ENCODE measurements at regions not wholly inside any gene's neighbourhood (a gene's known extent, or its start where the extent isn't known, plus 50 kb on each side); places are given as distances from the start of the nearest gene placed in this dataset.

DNA sequence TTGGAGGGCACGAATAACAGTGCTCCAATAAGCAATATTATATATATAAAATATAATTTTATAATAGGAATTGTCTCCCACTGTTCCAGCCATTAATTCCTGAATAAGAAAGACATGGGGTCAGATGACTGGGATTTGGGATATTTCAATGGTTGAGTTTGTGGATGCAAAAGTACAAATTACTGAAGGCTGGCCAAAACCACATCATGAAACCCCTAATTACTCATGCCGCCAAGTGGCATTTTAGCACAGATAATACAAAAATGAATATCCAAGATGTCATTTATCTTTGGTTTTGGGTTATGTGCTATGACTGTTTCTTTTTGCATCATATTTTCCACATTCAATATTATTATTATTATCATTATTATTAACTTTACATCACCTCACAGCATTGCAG, 261.4 kb upstream of the TBX3 start:
- intact Hi-C loops (cut with micrococcal nuclease) = no loop called here

DNA sequence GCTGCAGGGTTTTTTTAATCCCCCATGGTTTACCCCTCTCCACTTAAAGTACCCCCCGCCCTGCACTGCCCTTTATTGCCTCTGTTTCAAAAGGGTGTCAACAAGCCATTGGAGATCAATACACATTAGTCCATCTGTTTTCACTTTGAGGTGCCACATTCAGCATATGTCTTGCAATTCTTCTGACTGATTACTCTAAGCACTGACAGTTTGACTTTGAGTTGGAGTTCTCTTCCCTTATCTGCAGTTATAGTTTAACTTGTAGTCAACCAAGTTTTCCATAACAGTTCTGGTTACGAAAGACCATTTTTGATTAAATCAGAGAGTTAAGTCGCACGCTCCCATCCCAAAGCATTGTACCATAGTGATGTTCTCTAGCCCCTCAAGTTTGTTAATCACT, 260.8 kb upstream of the TBX3 start:
- no peaks in the 10 kb centered on the region for H3K27me3 ChIP-seq (ENCODE audit: low read length)
- no peak for ATAC-seq
- no peaks in the 10 kb centered on the region for H3K36me3 ChIP-seq (ENCODE audit: low read depth, low read length)
- no peaks in the 10 kb centered on the region for H3K79me2 ChIP-seq (ENCODE audit: low read length)
- BruUV-seq (replicated peaks) = no TSS peak
- no peaks in the 10 kb centered on the region for H3F3A ChIP-seq (ENCODE audit: low read length, unreplicated experiment)
- ChIA-PET CTCF (no interaction called here), POLR2A (ENCODE audit: unreplicated experiment) (no interaction called here)
- no peaks in the 10 kb centered on the region for H3K9me2 ChIP-seq (replicated peaks; ENCODE audit: low read length)
- H3K4me3 ChIP-seq (ENCODE audit: low read length) = no peak overlapping the region
- no peak for DNase-seq
- intact Hi-C loops (cut with micrococcal nuclease) = no loop called here
- no peak overlapping the region for H3K4me2 ChIP-seq (ENCODE audit: low read length)
- no peaks in the 10 kb centered on the region for H4K20me1 ChIP-seq (ENCODE audit: low read length)
- H2AFZ ChIP-seq (ENCODE audit: low read length) = no peak overlapping the region
- no peak overlapping the region for H3K27ac ChIP-seq (ENCODE audit: low read length)
- no peak overlapping the region for H3K9ac ChIP-seq (ENCODE audit: low read length)
- no peaks in the 10 kb centered on the region for H3K4me1 ChIP-seq (ENCODE audit: insufficient read depth, low read length)
- no peaks in the 10 kb centered on the region for H3K9me3 ChIP-seq (ENCODE audit: low read length)
- TF ChIP-seq EZH2 (IDR thresholded peaks at IDR 0.05; ENCODE audit: low read length, unreplicated experiment) (no peak), EZH2phosphoT487 (IDR thresholded peaks at IDR 0.05; ENCODE audit: borderline replicate concordance, low read length) (no peak)
- TF ChIP-seq, protein P1, sequence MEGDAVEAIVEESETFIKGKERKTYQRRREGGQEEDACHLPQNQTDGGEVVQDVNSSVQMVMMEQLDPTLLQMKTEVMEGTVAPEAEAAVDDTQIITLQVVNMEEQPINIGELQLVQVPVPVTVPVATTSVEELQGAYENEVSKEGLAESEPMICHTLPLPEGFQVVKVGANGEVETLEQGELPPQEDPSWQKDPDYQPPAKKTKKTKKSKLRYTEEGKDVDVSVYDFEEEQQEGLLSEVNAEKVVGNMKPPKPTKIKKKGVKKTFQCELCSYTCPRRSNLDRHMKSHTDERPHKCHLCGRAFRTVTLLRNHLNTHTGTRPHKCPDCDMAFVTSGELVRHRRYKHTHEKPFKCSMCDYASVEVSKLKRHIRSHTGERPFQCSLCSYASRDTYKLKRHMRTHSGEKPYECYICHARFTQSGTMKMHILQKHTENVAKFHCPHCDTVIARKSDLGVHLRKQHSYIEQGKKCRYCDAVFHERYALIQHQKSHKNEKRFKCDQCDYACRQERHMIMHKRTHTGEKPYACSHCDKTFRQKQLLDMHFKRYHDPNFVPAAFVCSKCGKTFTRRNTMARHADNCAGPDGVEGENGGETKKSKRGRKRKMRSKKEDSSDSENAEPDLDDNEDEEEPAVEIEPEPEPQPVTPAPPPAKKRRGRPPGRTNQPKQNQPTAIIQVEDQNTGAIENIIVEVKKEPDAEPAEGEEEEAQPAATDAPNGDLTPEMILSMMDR (conservative IDR thresholded peaks at IDR 0.05; ENCODE audit: low read depth, low read length) = no peak

More for the DNA sequence above, 261.4 kb upstream of the TBX3 start:
- Histone ChIP-seq H3K4me2 (ENCODE audit: low read length) (no peak overlapping the region), H3K4me1 (ENCODE audit: insufficient read depth, low read length) (no peaks in the 10 kb centered on the region), H3K4me3 (ENCODE audit: low read length) (no peak overlapping the region), H3K36me3 (ENCODE audit: low read depth, low read length) (no peaks in the 10 kb centered on the region), H3F3A (ENCODE audit: low read length, unreplicated experiment) (no peaks in the 10 kb centered on the region), H3K27ac (ENCODE audit: low read length) (no peak overlapping the region), H3K27me3 (ENCODE audit: low read length) (no peaks in the 10 kb centered on the region), H3K9me3 (ENCODE audit: low read length) (no peaks in the 10 kb centered on the region), H3K79me2 (ENCODE audit: low read length) (no peaks in the 10 kb centered on the region), H3K9ac (ENCODE audit: low read length) (no peak overlapping the region), H3K9me2 (replicated peaks; ENCODE audit: low read length) (no peaks in the 10 kb centered on the region), H2AFZ (ENCODE audit: low read length) (no peak overlapping the region), H4K20me1 (ENCODE audit: low read length) (no peaks in the 10 kb centered on the region)
- TF ChIP-seq EZH2phosphoT487 (IDR thresholded peaks at IDR 0.05; ENCODE audit: borderline replicate concordance, low read length) = no peak
- TF ChIP-seq, protein P1 (conservative IDR thresholded peaks at IDR 0.05; ENCODE audit: low read depth, low read length) = no peak
- ATAC-seq (no peak), DNase-seq (no peak)
- POLR2A ChIA-PET (ENCODE audit: unreplicated experiment) = no interaction called here
- no TSS peak for BruUV-seq (replicated peaks)
- CTCF ChIA-PET = no interaction called here

DNA sequence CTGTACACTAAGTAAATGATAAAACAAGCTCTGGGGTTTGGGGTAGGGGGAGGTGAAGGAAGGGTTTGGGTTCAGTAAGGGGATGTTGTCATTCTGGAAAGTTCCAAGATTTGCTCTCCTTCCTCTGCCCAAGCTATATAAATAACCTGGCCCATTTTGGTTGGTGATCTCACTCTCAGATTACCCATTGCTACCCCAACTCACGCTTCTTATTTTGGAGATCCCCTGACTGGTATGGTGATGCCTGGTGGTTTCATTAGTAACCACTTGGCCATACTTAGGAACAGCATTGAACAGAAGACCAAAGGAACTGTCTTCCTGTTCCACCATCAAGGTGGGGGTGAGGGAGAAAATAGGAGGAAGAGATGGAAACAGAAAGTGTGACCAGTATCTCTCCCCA, 259.6 kb upstream of the TBX3 start:
- no TSS peak for BruUV-seq (replicated peaks)
- Histone ChIP-seq H3K27me3 (ENCODE audit: low read length) (no peaks in the 10 kb centered on the region), H3K4me3 (ENCODE audit: low read length) (no peak overlapping the region), H3K9ac (ENCODE audit: low read length) (no peak overlapping the region), H2AFZ (ENCODE audit: low read length) (no peak overlapping the region), H3K9me2 (replicated peaks; ENCODE audit: low read length) (no peaks in the 10 kb centered on the region), H3K27ac (ENCODE audit: low read length) (no peak overlapping the region), H3K79me2 (ENCODE audit: low read length) (no peaks in the 10 kb centered on the region), H3F3A (ENCODE audit: low read length, unreplicated experiment) (no peaks in the 10 kb centered on the region), H3K9me3 (ENCODE audit: low read length) (no peaks in the 10 kb centered on the region), H3K4me2 (ENCODE audit: low read length) (no peak overlapping the region), H3K4me1 (ENCODE audit: insufficient read depth, low read length) (no peaks in the 10 kb centered on the region), H4K20me1 (ENCODE audit: low read length) (no peaks in the 10 kb centered on the region), H3K36me3 (ENCODE audit: low read depth, low read length) (no peaks in the 10 kb centered on the region)
- ATAC-seq = no peak
- POLR2A ChIA-PET (ENCODE audit: unreplicated experiment) = no interaction called here
- intact Hi-C loops (cut with micrococcal nuclease) = no loop called here
- CTCF ChIA-PET = no interaction called here
- no peak for TF ChIP-seq EZH2 (IDR thresholded peaks at IDR 0.05; ENCODE audit: low read length, unreplicated experiment)
- no peak for TF ChIP-seq EZH2phosphoT487 (IDR thresholded peaks at IDR 0.05; ENCODE audit: borderline replicate concordance, low read length)
- TF ChIP-seq, protein P1 (conservative IDR thresholded peaks at IDR 0.05; ENCODE audit: low read depth, low read length) = no peak
- DNase-seq = no peak
